Activated CD8-positive, alpha-beta memory T cell treated with anti-CD3 and anti-CD28 coated beads for 36 hours (primary cell): ENCODE measurements at regions not wholly inside any gene's neighbourhood (a gene's known extent, or its start where the extent isn't known, plus 50 kb on each side); places are given as distances from the start of the nearest gene placed in this dataset.
"Not testable (repeated sequence)": the region's sequence is repeated elsewhere in the genome, so short reads cannot be mapped to it uniquely, and the experiment has no call there.

Source experiments
- CTCF ChIA-PET: fragments of 350-600 bp; sonication (Branson Sonifier 250); formaldehyde crosslinking; loops from one replicate; lab custom pipeline; 2021; ENCODE audit warnings: antibody characterized with exemption; lab: Charles Lee
- POLR2A ChIA-PET: fragments of 350-600 bp; sonication (Branson Sonifier 250); formaldehyde crosslinking; loops from one replicate; lab custom pipeline; 2021; ENCODE audit warnings: antibody characterized with exemption; lab: Charles Lee

GRCh38 chr9:17083258-17083657, 51.6 kb upstream of the CNTLN start:
- POLR2A ChIA-PET, result no interaction called here
- CTCF ChIA-PET, result no interaction called here

- ChIA-PET CTCF (no interaction called here), POLR2A (no interaction called here)
Observed at GRCh38 chr9:17082343-17083064, 52.3 kb upstream of the CNTLN start.

- CTCF ChIA-PET, result no interaction called here
- POLR2A ChIA-PET, result no interaction called here
Observed at GRCh38 chr9:17081814-17082213, 53.0 kb upstream of the CNTLN start.

- CTCF ChIA-PET, result no interaction called here
Observed at GRCh38 chr9:17081351-17081750, 53.5 kb upstream of the CNTLN start.

GRCh38 chr9:17075758-17076485, 58.9 kb upstream of the CNTLN start:
- POLR2A ChIA-PET, result no interaction called here
- CTCF ChIA-PET, result no interaction called here

More at GRCh38 chr9:17081351-17081750, 53.5 kb upstream of the CNTLN start:
- POLR2A ChIA-PET, result no interaction called here

GRCh38 chr9:17075146-17075757, 59.6 kb upstream of the CNTLN start:
- CTCF ChIA-PET, result no interaction called here
- POLR2A ChIA-PET, result no interaction called here

GRCh38 chr9:17072563-17072962, 62.3 kb upstream of the CNTLN start:
- POLR2A ChIA-PET, CTCF ChIA-PET: not testable (repeated sequence)

GRCh38 chr9:17068671-17069070, 66.2 kb upstream of the CNTLN start:
- CTCF ChIA-PET, result no interaction called here

GRCh38 chr9:17065062-17065461, 69.8 kb upstream of the CNTLN start:
- CTCF ChIA-PET, result no interaction called here
- POLR2A ChIA-PET, result no interaction called here

More at GRCh38 chr9:17068671-17069070, 66.2 kb upstream of the CNTLN start:
- POLR2A ChIA-PET, result no interaction called here

GRCh38 chr9:17064558-17064957, 70.3 kb upstream of the CNTLN start:
- CTCF ChIA-PET, result no interaction called here
- POLR2A ChIA-PET, result no interaction called here

- ChIA-PET CTCF (no interaction called here), POLR2A (no interaction called here)
Observed at GRCh38 chr9:17063535-17064135, 71.2 kb upstream of the CNTLN start.

GRCh38 chr9:17062497-17062896, 72.3 kb upstream of the CNTLN start:
- ChIA-PET POLR2A (no interaction called here), CTCF (no interaction called here)

GRCh38 chr9:17060450-17060849, 74.4 kb upstream of the CNTLN start:
- CTCF ChIA-PET, result no interaction called here
- POLR2A ChIA-PET, result no interaction called here

- ChIA-PET POLR2A (no interaction called here), CTCF (no interaction called here)
Observed at GRCh38 chr9:17059465-17059864, 75.4 kb upstream of the CNTLN start.

GRCh38 chr9:17057729-17058128, 77.1 kb upstream of the CNTLN start:
- ChIA-PET CTCF (no interaction called here), POLR2A (no interaction called here)

- POLR2A ChIA-PET, result no interaction called here
Observed at GRCh38 chr9:17052626-17053025, 82.2 kb upstream of the CNTLN start.

GRCh38 chr9:17045381-17045940, 89.4 kb upstream of the CNTLN start:
- ChIA-PET CTCF (no interaction called here), POLR2A (no interaction called here)

More at GRCh38 chr9:17052626-17053025, 82.2 kb upstream of the CNTLN start:
- CTCF ChIA-PET, result interaction anchor here (0.7 kb wide), 1 partner anchor 10 kb away, joined by 5 read pairs; no protein-coding TSS in a partner anchor

GRCh38 chr9:17031546-17031945, 103.3 kb upstream of the CNTLN start:
- POLR2A ChIA-PET, result no interaction called here
- CTCF ChIA-PET, result no interaction called here

- CTCF ChIA-PET, result no interaction called here
- POLR2A ChIA-PET, result no interaction called here
Observed at GRCh38 chr9:17025281-17025680, 109.6 kb upstream of the CNTLN start.

- CTCF ChIA-PET, result no interaction called here
Observed at GRCh38 chr9:17024129-17024528, 110.7 kb upstream of the CNTLN start.

More at GRCh38 chr9:17024129-17024528, 110.7 kb upstream of the CNTLN start:
- POLR2A ChIA-PET, result no interaction called here
